Bronchial epithelial cell (primary cell): ENCODE measurements at regions not wholly inside any gene's neighbourhood (a gene's known extent, or its start where the extent isn't known, plus 50 kb on each side); places are given as distances from the start of the nearest gene placed in this dataset.

Source experiments
- DNase-seq: peaks from one replicate; pipeline ENCODE4 v3.0.0-alpha.2; 2010; ENCODE audit warnings: low read depth
- FAIRE-seq: peaks from 2 replicates; lab custom pipeline; 2011; peaks lifted over from hg19 to GRCh38; lab: Jason Lieb, UNC
- H3K27me3 ChIP-seq: 2 replicates; pipeline ENCODE4 v1.5.1; 2011; ENCODE audit warnings: low read length; ENCODE audit not compliant: control insufficient read depth, insufficient read depth
- H3K36me3 ChIP-seq: 2 replicates; pipeline ENCODE4 v1.5.1; 2011; ENCODE audit warnings: low read length; ENCODE audit not compliant: control insufficient read depth, insufficient read depth
- H3K4me3 ChIP-seq: 2 replicates; pipeline ENCODE4 v1.5.1; 2011; ENCODE audit warnings: mild to moderate bottlenecking, low read depth, low read length, control low read depth
- TF ChIP-seq, protein P1 (sequence below): IDR thresholded peaks from 2 replicates; pipeline ENCODE4 v1.5.1; 2011; ENCODE audit warnings: mild to moderate bottlenecking, moderate library complexity, low read length, control low read depth, inconsistent platforms; ENCODE audit not compliant: insufficient read depth, severe bottlenecking

DNA sequence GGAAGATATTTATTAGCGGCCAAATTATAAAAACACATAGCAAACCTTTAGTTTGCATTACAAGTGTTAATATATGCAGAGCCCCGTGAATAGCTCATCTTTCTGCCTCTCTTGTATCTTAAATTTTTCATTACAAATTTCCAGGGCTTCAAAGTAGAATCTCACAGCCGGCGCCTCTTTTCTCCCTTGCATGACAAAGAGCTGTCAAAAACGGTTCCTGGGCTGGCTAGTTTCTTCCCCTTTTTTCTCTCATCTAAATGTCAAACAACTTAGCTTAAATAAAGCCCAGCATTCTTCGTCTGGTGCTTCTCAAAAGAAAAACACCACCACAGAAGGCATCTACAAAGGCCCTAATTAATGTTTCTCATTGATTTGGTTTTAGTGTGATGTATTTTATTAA lies 253.0 kb downstream of the INSC start:
- no peaks in the 10 kb centered on the region for H3K27me3 ChIP-seq
- TF ChIP-seq, protein P1, sequence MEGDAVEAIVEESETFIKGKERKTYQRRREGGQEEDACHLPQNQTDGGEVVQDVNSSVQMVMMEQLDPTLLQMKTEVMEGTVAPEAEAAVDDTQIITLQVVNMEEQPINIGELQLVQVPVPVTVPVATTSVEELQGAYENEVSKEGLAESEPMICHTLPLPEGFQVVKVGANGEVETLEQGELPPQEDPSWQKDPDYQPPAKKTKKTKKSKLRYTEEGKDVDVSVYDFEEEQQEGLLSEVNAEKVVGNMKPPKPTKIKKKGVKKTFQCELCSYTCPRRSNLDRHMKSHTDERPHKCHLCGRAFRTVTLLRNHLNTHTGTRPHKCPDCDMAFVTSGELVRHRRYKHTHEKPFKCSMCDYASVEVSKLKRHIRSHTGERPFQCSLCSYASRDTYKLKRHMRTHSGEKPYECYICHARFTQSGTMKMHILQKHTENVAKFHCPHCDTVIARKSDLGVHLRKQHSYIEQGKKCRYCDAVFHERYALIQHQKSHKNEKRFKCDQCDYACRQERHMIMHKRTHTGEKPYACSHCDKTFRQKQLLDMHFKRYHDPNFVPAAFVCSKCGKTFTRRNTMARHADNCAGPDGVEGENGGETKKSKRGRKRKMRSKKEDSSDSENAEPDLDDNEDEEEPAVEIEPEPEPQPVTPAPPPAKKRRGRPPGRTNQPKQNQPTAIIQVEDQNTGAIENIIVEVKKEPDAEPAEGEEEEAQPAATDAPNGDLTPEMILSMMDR: no peak
- no peak overlapping the region for H3K4me3 ChIP-seq
- DNase-seq: no peak
- H3K36me3 ChIP-seq: no peaks in the 10 kb centered on the region
- no peak for FAIRE-seq

DNA sequence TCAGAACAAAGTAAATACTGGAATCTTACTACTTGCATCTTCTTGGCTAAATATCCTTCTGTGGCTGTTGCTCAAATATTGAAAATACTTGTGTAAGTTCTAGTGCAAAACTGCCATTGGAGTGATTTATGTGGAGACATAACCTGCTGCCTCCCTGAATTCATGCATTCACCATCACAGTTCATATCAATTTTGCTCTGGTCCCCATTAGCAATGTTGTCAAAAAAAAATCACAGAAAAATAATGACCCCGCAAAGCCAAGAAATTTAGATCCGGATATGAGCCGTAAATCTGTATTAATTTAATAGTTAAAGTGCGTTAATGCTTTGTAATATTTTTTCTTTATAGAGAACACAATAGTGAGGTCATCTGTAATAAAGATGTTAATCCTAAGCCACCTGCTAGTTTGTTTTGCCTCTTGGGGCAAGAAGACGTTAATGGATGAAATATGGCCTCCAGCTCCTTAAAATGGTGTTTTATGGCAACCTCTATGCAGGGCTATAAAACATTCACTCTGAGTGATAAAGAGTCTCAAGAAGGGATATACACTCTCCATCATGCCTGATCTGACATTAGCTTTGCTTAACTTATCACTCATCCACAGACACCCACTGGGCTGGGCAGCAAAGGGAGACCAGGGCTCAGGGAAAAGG lies 255.9 kb downstream of the INSC start:
- TF ChIP-seq, protein P1: no peak
- no peaks in the 10 kb centered on the region for H3K36me3 ChIP-seq
- H3K4me3 ChIP-seq: no peak overlapping the region
- FAIRE-seq (no peak), DNase-seq (no peak)
- H3K27me3 ChIP-seq: no peaks in the 10 kb centered on the region

DNA sequence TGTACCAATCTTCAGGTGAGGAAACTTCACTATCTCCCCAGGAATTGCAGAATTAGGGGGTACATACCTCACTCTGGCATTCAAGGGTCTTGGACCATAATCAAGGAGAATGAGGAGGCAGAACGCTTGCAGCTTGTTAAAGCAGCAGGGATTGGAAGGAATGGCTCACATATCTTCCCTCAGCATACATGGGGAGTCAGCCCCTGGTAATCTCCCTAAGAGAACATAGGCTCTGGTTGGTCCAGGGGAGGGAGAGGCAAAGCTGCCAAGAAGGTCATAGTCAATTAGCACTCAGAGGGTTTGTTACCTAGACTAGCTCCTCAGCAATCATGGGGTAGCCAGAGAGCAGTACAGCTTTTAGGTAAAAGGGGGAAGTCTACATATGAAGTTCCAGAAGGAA lies 256.8 kb downstream of the INSC start:
- peak; percentile 87 for FAIRE-seq
- no peak for DNase-seq

DNA sequence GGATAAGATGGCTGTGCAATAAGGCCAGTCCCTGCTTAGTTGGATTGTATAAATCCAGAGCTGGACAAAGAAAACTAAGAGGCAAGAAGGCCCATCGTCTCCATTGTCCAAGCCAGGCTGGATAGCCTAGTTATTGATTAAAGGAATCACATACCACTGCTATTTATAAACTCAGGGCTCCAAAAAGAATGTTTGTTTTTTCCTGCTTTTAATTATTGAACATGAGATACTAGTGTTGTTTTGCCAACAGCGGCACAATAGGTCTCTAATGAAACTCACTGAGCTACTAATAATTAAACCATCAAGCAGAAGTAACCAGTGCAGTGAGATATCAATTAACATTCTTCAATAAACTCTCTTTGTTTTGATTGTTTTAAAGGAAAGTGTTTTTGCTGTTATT lies 259.7 kb downstream of the INSC start:
- DNase-seq (no peak), FAIRE-seq (no peak)
- Histone ChIP-seq H3K36me3 (no peaks in the 10 kb centered on the region), H3K27me3 (no peaks in the 10 kb centered on the region), H3K4me3 (no peak overlapping the region)
- TF ChIP-seq, protein P1: no peak

More for the DNA sequence above, 256.8 kb downstream of the INSC start:
- Histone ChIP-seq H3K36me3 (no peaks in the 10 kb centered on the region), H3K4me3 (no peak overlapping the region), H3K27me3 (no peaks in the 10 kb centered on the region)
- TF ChIP-seq, protein P1: no peak

DNA sequence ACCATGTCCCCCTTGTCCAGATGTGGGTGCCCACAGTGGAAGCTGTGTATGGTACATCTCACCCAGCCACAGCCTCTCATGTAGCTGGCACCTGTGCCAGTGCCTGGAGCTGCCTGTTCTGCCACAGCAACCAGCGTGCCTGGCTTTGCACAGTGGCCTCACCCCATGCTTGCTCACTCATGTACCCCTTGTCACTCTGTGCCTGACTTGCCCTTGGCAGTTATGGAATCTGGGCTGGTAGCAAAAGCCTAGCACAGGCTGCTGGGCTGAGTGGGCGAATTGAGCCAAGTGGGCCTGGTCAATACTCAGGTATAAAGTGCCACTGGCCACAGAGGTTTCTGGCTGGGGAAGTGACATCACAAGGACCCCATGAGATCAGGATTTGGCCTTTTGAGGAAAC lies 264.2 kb downstream of the INSC start:
- Histone ChIP-seq H3K36me3 (no peaks in the 10 kb centered on the region), H3K4me3 (no peak overlapping the region), H3K27me3 (no peaks in the 10 kb centered on the region)
- DNase-seq (no peak), FAIRE-seq (no peak)
- TF ChIP-seq, protein P1: no peak

DNA sequence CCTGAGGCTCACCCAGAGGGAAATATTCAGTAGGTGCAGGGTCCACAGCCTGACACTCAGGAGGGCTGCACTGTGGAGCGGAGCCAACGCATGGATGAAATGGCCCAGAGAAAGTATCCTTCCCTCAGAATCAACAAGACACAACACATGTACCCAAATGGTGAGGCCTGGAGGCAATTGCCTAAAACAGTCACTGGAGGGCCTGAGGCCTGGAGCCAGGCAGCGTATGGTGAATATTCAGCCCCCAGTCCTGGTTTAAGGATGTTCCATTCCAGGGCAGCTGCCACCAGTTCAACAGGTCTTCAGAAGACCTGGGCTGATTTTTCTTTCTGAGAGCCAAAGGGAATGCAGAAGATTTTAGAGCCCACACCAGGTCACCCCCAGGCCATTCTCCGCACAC lies 264.8 kb downstream of the INSC start:
- FAIRE-seq (no peak), DNase-seq (no peak)
- TF ChIP-seq, protein P1: no peak
- Histone ChIP-seq H3K36me3 (no peaks in the 10 kb centered on the region), H3K27me3 (no peaks in the 10 kb centered on the region), H3K4me3 (no peak overlapping the region)
